HG03175 (cell line): ENCODE measurements at regions not wholly inside any gene's neighbourhood (a gene's known extent, or its start where the extent isn't known, plus 50 kb on each side); places are given as distances from the start of the nearest gene placed in this dataset.
"Not testable (repeated sequence)": the region's sequence is repeated elsewhere in the genome, so short reads cannot be mapped to it uniquely, and the experiment has no call there.

ENCODE experiments used
- ATAC-seq: cut with Tn5 transposase; IDR thresholded peaks from one replicate; pipeline ENCODE4 v1.9.1; 2021; ENCODE audit warnings: mild to moderate bottlenecking, moderate library complexity; ENCODE audit not compliant: unreplicated experiment

- ATAC-seq, result not testable (repeated sequence)
Observed at GRCh38 chr20:17891131-17891530, 77.5 kb downstream of the SNX5 start.

- no peak for ATAC-seq
Observed at GRCh38 chr20:17890330-17890729, 78.3 kb downstream of the SNX5 start.

GRCh38 chr20:17889226-17889625, 79.4 kb downstream of the SNX5 start:
- ATAC-seq, result no peak

- no peak for ATAC-seq
Observed at GRCh38 chr20:17888044-17888443, 80.5 kb downstream of the SNX5 start.

GRCh38 chr20:17887331-17888030, 81.1 kb downstream of the SNX5 start:
- ATAC-seq, result no peak

GRCh38 chr20:17885544-17885943, 83.0 kb downstream of the SNX5 start:
- ATAC-seq, result no peak

- no peak for ATAC-seq
Observed at GRCh38 chr20:17885076-17885475, 83.5 kb downstream of the SNX5 start.

GRCh38 chr20:17884307-17885003, 84.1 kb downstream of the SNX5 start:
- ATAC-seq, result no peak

GRCh38 chr20:17883592-17884306, 84.8 kb downstream of the SNX5 start:
- no peak for ATAC-seq

GRCh38 chr20:17882834-17883591, 85.6 kb downstream of the SNX5 start:
- ATAC-seq, result no peak

- no peak for ATAC-seq
Observed at GRCh38 chr20:17882065-17882833, 86.3 kb downstream of the SNX5 start.

GRCh38 chr20:17881741-17882064, 86.9 kb downstream of the SNX5 start:
- no peak for ATAC-seq

GRCh38 chr20:17878912-17879602, 89.5 kb downstream of the SNX5 start:
- no peak for ATAC-seq

- ATAC-seq, result no peak
Observed at GRCh38 chr20:17878069-17878911, 90.3 kb downstream of the SNX5 start.

- ATAC-seq, result no peak
Observed at GRCh38 chr20:17875981-17876385, 92.6 kb downstream of the SNX5 start.

GRCh38 chr20:17875106-17875980, 93.3 kb downstream of the SNX5 start:
- ATAC-seq, result no peak

GRCh38 chr20:17874271-17875105, 94.1 kb downstream of the SNX5 start:
- no peak for ATAC-seq
